ENCODE measurements at regions not wholly inside any gene's neighbourhood (a gene's known extent, or its start where the extent isn't known, plus 50 kb on each side); places are given as distances from the start of the nearest gene placed in this dataset.

DNA sequence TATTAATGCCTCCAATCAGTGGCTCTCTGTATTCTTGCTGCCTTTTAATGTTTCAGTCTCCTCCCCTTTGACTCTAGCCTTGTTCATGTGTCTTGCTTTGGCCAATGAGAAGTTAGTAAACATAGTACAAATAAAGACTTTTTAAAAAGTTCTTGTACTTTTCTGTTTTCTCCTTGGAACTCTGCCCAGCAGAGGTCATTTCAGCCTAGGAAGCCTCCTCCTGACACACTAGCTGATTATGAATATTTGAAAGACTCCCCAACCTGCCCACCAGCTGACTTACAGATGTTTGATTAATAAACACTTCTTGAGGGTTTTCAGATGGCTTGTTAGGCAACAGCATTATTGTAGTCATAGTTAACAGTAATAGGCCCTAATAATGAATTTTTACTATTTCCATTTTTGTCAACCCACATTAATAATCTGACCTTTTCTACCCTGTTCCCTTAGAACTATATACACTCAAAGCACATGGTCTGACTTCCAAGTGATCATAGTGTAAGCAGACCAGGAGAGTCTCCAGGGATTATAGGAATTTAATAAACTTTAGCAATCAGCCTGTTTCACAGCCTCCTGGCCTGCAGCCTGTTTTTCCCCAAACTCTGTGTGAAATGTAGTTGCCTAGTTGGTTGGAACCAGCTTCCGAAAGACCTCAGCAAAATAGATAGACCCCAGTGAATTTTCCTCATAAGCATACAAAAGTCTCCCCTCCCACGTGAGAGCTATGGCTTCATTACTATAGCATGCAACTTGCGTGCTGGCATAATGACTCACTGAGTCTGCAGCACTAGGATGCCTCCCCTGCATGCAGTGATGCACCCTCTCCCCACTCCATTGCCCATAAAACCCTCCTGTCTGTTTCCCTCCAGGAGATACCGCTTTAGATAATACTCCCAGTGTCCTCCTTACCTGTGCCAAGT is 670.7 kb upstream of the ZNF804A start:
- 93% methylated on average over 3 of the region's 4 CpGs for WGBS (ENCODE audit: insufficient coverage)
- H3K27me3 ChIP-seq (replicated peaks in 2 of 5; ENCODE audit: control insufficient read depth in 4 of 5, insufficient read depth in 5 of 5, low read length in 4 of 5): no peaks in the 10 kb centered on the region
- H3K4me1 ChIP-seq (ENCODE audit: control extremely low read depth in 1 of 4, control insufficient read depth in 4 of 4, insufficient read depth in 4 of 4, low read length in 3 of 4): no peaks in the 10 kb centered on the region
- H3K9me3 ChIP-seq (ENCODE audit: control extremely low read depth in 1 of 5, control insufficient read depth in 4 of 5, insufficient read depth in 2 of 5, low read depth in 1 of 5, low read length in 4 of 5): peaks cover 0 to 3% (median 0%) of the 10 kb centered on the region in 5 experiments
- no peak for DNase-seq
- H3K36me3 ChIP-seq (ENCODE audit: control insufficient read depth in 4 of 4, insufficient read depth in 4 of 4, low read length in 3 of 4): no peaks in the 10 kb centered on the region
- POLR2A ChIA-PET: no interaction called here
- CTCF ChIA-PET: no interaction called here
- H3K27ac ChIP-seq (ENCODE audit: insufficient read depth in 1 of 2, low read depth in 1 of 2, low read length in 2 of 2, poor library complexity in 1 of 2, severe bottlenecking in 2 of 2): no peak overlapping the region
- no peak overlapping the region for H3K4me3 ChIP-seq (ENCODE audit: control insufficient read depth in 1 of 7, extremely low read depth in 1 of 7, insufficient read depth in 4 of 7, low read depth in 2 of 7, low read length in 6 of 7)

DNA sequence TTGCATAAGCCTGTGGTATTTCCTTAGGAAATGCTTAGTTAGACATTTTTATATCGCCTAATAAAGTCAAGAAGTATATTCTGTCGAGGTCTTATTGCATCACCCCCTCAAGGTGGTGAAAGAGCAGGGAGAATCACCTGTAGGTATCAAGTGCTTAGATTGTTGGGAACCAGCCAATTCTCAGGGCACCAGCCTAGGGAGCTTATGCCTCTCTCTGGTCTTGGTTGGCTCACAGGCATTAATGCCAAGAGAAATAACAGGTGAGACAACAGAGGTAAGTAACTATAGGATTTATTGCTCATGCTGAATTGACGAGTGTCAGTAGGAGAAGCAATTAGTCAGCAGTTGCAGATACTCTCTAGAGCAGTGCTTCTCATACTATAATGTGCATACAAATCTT is 663.3 kb upstream of the ZNF804A start:
- Histone ChIP-seq H3K27ac (ENCODE audit: insufficient read depth in 1 of 2, low read depth in 1 of 2, low read length in 2 of 2, poor library complexity in 1 of 2, severe bottlenecking in 2 of 2) (no peak overlapping the region), H3K36me3 (ENCODE audit: control insufficient read depth in 4 of 4, insufficient read depth in 4 of 4, low read length in 3 of 4) (no peaks in the 10 kb centered on the region), H3K4me1 (ENCODE audit: control extremely low read depth in 1 of 4, control insufficient read depth in 4 of 4, insufficient read depth in 4 of 4, low read length in 3 of 4) (no peaks in the 10 kb centered on the region), H3K4me3 (ENCODE audit: control insufficient read depth in 1 of 7, extremely low read depth in 1 of 7, insufficient read depth in 4 of 7, low read depth in 2 of 7, low read length in 6 of 7) (no peak overlapping the region), H3K27me3 (replicated peaks in 2 of 5; ENCODE audit: control insufficient read depth in 4 of 5, insufficient read depth in 5 of 5, low read length in 4 of 5) (no peaks in the 10 kb centered on the region), H3K9me3 (ENCODE audit: control extremely low read depth in 1 of 5, control insufficient read depth in 4 of 5, insufficient read depth in 2 of 5, low read depth in 1 of 5, low read length in 4 of 5) (peaks cover 0 to 7% (median 0%) of the 10 kb centered on the region in 5 experiments)
- ChIA-PET POLR2A (no interaction called here), CTCF (no interaction called here)
- DNase-seq: no peak
- 100% methylated on average over 2 of the region's 3 CpGs for WGBS (ENCODE audit: insufficient coverage)

DNA sequence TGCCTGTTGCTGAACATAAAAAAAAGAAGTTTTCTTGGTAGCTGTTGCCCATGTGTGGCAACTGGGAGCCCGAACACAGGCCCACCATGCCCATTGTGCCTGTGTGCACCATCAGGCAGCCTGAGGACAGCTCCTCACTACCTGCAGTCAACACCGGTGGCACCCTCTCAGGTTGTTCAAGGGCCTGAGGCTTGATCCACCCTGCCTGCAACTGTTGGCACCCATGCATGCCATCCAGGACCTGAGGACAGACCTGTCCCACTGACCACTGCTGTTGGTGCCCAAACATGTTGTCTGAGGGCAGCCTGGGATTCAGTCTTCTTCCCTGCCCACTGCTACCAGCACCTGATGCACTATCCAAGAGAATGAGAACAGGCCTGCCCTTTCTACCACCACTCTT is 661.1 kb upstream of the ZNF804A start:
- Histone ChIP-seq H3K27ac (ENCODE audit: insufficient read depth in 1 of 2, low read depth in 1 of 2, low read length in 2 of 2, poor library complexity in 1 of 2, severe bottlenecking in 2 of 2) (no peak overlapping the region), H3K4me1 (ENCODE audit: control extremely low read depth in 1 of 4, control insufficient read depth in 4 of 4, insufficient read depth in 4 of 4, low read length in 3 of 4) (no peaks in the 10 kb centered on the region), H3K9me3 (ENCODE audit: control extremely low read depth in 1 of 5, control insufficient read depth in 4 of 5, insufficient read depth in 2 of 5, low read depth in 1 of 5, low read length in 4 of 5) (peaks cover 0 to 7% (median 0%) of the 10 kb centered on the region in 5 experiments), H3K27me3 (replicated peaks in 2 of 5; ENCODE audit: control insufficient read depth in 4 of 5, insufficient read depth in 5 of 5, low read length in 4 of 5) (no peaks in the 10 kb centered on the region), H3K4me3 (ENCODE audit: control insufficient read depth in 1 of 7, extremely low read depth in 1 of 7, insufficient read depth in 4 of 7, low read depth in 2 of 7, low read length in 6 of 7) (no peak overlapping the region), H3K36me3 (ENCODE audit: control insufficient read depth in 4 of 4, insufficient read depth in 4 of 4, low read length in 3 of 4) (no peaks in the 10 kb centered on the region)
- DNase-seq: no peak
- no CpG with 5 or more reads among the region's 2 CpGs for WGBS (ENCODE audit: insufficient coverage)
- ChIA-PET POLR2A (no interaction called here), CTCF (no interaction called here)

DNA sequence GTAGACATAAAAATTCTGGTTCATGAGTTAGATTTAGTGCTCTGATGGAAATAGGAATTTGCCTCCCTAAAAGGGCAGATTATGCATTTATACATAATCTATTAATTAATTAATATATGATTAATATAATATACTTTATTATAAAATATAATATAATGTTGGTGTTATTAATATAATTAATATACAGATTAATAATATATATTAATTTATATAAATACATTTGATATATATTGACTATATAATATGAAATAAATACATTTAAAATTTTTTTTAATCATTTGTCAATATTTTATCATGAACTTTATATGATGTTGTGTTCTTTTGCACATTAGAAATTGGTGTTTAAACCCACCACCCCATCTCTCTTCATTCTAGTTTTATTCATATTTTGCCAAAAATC is 652.1 kb upstream of the ZNF804A start:
- Histone ChIP-seq H3K4me3 (ENCODE audit: control insufficient read depth in 1 of 7, extremely low read depth in 1 of 7, insufficient read depth in 4 of 7, low read depth in 2 of 7, low read length in 6 of 7) (no peak overlapping the region), H3K27me3 (replicated peaks in 2 of 5; ENCODE audit: control insufficient read depth in 4 of 5, insufficient read depth in 5 of 5, low read length in 4 of 5) (no peaks in the 10 kb centered on the region), H3K27ac (ENCODE audit: insufficient read depth in 1 of 2, low read depth in 1 of 2, low read length in 2 of 2, poor library complexity in 1 of 2, severe bottlenecking in 2 of 2) (no peak overlapping the region), H3K9me3 (ENCODE audit: control extremely low read depth in 1 of 5, control insufficient read depth in 4 of 5, insufficient read depth in 2 of 5, low read depth in 1 of 5, low read length in 4 of 5) (no peaks in the 10 kb centered on the region), H3K4me1 (ENCODE audit: control extremely low read depth in 1 of 4, control insufficient read depth in 4 of 4, insufficient read depth in 4 of 4, low read length in 3 of 4) (no peaks in the 10 kb centered on the region), H3K36me3 (ENCODE audit: control insufficient read depth in 4 of 4, insufficient read depth in 4 of 4, low read length in 3 of 4) (no peaks in the 10 kb centered on the region)
- POLR2A ChIA-PET: no interaction called here
- no peak for DNase-seq
- CTCF ChIA-PET: no interaction called here

DNA sequence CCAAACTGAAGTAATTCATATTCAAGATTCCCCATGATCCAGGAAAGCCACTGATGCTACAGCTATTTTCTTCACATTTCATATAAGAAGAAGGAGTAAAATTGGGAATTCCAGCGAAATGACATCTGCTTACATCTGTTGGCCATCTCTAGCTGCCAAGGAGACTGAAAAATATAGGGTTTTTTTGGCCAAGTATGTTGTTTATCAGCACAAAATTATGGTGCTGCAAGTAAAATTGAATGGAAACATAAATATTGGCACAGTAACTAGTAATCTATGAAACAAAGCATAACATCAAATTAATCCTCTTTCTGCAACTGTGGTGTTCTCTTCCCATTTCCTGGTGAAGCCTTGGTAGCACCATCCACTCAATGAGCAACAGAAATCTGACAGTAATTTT is 649.5 kb upstream of the ZNF804A start:
- H3K4me1 ChIP-seq (ENCODE audit: control extremely low read depth in 1 of 4, control insufficient read depth in 4 of 4, insufficient read depth in 4 of 4, low read length in 3 of 4): no peaks in the 10 kb centered on the region
- H3K9me3 ChIP-seq (ENCODE audit: control extremely low read depth in 1 of 5, control insufficient read depth in 4 of 5, insufficient read depth in 2 of 5, low read depth in 1 of 5, low read length in 4 of 5): no peaks in the 10 kb centered on the region
- 83% methylated on average over 1 of the region's 1 CpG for WGBS (ENCODE audit: insufficient coverage)
- H3K36me3 ChIP-seq (ENCODE audit: control insufficient read depth in 4 of 4, insufficient read depth in 4 of 4, low read length in 3 of 4): no peaks in the 10 kb centered on the region
- H3K4me3 ChIP-seq (ENCODE audit: control insufficient read depth in 1 of 7, extremely low read depth in 1 of 7, insufficient read depth in 4 of 7, low read depth in 2 of 7, low read length in 6 of 7): no peak overlapping the region
- no peaks in the 10 kb centered on the region for H3K27me3 ChIP-seq (replicated peaks in 2 of 5; ENCODE audit: control insufficient read depth in 4 of 5, insufficient read depth in 5 of 5, low read length in 4 of 5)
- no peak for DNase-seq
- CTCF ChIA-PET: no interaction called here
- no peak overlapping the region for H3K27ac ChIP-seq (ENCODE audit: insufficient read depth in 1 of 2, low read depth in 1 of 2, low read length in 2 of 2, poor library complexity in 1 of 2, severe bottlenecking in 2 of 2)
- POLR2A ChIA-PET: no interaction called here

DNA sequence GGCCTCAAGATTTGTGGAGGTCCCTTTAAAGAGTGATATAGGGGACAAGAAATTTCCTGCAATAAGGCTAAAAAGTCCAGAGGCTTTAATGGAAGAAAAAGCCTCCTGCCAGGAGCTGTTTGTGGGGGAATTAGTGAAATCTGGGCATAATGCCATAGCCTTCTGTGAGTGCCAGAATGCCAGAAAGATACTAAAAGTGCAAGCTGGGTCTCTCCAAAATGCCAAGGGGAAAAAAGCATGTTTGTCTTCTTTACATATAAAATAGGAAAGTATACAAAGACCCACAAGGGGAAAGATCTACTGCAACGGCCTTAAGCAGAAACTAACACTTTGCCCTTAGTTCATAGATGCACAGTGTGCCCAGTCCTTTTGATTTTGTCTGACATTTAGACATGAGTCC is 647.7 kb upstream of the ZNF804A start:
- Histone ChIP-seq H3K4me1 (ENCODE audit: control extremely low read depth in 1 of 4, control insufficient read depth in 4 of 4, insufficient read depth in 4 of 4, low read length in 3 of 4) (no peaks in the 10 kb centered on the region), H3K9me3 (ENCODE audit: control extremely low read depth in 1 of 5, control insufficient read depth in 4 of 5, insufficient read depth in 2 of 5, low read depth in 1 of 5, low read length in 4 of 5) (no peaks in the 10 kb centered on the region), H3K27ac (ENCODE audit: insufficient read depth in 1 of 2, low read depth in 1 of 2, low read length in 2 of 2, poor library complexity in 1 of 2, severe bottlenecking in 2 of 2) (no peak overlapping the region), H3K4me3 (ENCODE audit: control insufficient read depth in 1 of 7, extremely low read depth in 1 of 7, insufficient read depth in 4 of 7, low read depth in 2 of 7, low read length in 6 of 7) (no peak overlapping the region), H3K27me3 (replicated peaks in 2 of 5; ENCODE audit: control insufficient read depth in 4 of 5, insufficient read depth in 5 of 5, low read length in 4 of 5) (no peaks in the 10 kb centered on the region), H3K36me3 (ENCODE audit: control insufficient read depth in 4 of 4, insufficient read depth in 4 of 4, low read length in 3 of 4) (no peaks in the 10 kb centered on the region)
- WGBS (ENCODE audit: insufficient coverage): no CpG with 5 or more reads among the region's 1 CpG
- CTCF ChIA-PET: no interaction called here
- POLR2A ChIA-PET: no interaction called here
- no peak for DNase-seq

DNA sequence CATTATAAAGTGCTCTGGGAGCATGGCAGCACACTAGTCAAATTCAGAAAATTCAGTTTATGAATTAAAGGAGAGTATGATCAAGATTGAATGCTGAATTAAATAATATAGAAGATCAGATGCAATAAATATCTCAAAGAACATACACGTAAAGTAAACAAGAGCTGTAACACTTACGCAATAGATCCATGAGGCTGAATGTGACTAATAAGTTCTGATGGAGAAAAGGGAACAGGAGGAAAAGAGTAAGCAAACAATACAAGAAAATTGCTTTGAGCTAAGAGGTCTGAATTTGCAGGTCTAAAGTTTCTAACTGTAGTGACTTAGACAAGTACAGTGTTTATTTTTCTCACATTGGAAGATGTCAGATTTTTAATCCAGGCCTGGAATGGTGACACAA is 646.7 kb upstream of the ZNF804A start:
- POLR2A ChIA-PET: no interaction called here

More for the DNA sequence above, 646.7 kb upstream of the ZNF804A start:
- Histone ChIP-seq H3K36me3 (ENCODE audit: control insufficient read depth in 4 of 4, insufficient read depth in 4 of 4, low read length in 3 of 4) (no peaks in the 10 kb centered on the region), H3K9me3 (ENCODE audit: control extremely low read depth in 1 of 5, control insufficient read depth in 4 of 5, insufficient read depth in 2 of 5, low read depth in 1 of 5, low read length in 4 of 5) (no peaks in the 10 kb centered on the region), H3K27ac (ENCODE audit: insufficient read depth in 1 of 2, low read depth in 1 of 2, low read length in 2 of 2, poor library complexity in 1 of 2, severe bottlenecking in 2 of 2) (no peak overlapping the region), H3K4me1 (ENCODE audit: control extremely low read depth in 1 of 4, control insufficient read depth in 4 of 4, insufficient read depth in 4 of 4, low read length in 3 of 4) (no peaks in the 10 kb centered on the region), H3K27me3 (replicated peaks in 2 of 5; ENCODE audit: control insufficient read depth in 4 of 5, insufficient read depth in 5 of 5, low read length in 4 of 5) (no peaks in the 10 kb centered on the region), H3K4me3 (ENCODE audit: control insufficient read depth in 1 of 7, extremely low read depth in 1 of 7, insufficient read depth in 4 of 7, low read depth in 2 of 7, low read length in 6 of 7) (no peak overlapping the region)
- WGBS (ENCODE audit: insufficient coverage): 100% methylated on average over 1 of the region's 2 CpGs
- CTCF ChIA-PET: no interaction called here
- DNase-seq: no peak

Measured in common myeloid progenitor, CD34-positive (primary cell).